GM23248 (cell line): ENCODE measurements at regions not wholly inside any gene's neighbourhood (a gene's known extent, or its start where the extent isn't known, plus 50 kb on each side); places are given as distances from the start of the nearest gene placed in this dataset.

Experiments used
- EZH2 ChIP-seq: fragments of 200-600 bp; sonication (generic); IDR thresholded peaks from 2 replicates; pipeline ENCODE4 v1.6.1; 2018; ENCODE audit warnings: antibody characterized with exemption, mild to moderate bottlenecking; ENCODE audit not compliant: insufficient read depth, poor library complexity, severe bottlenecking
- EZH2phosphoT487 ChIP-seq: fragments of 200-600 bp; sonication (generic); IDR thresholded peaks from 2 replicates; pipeline ENCODE4 v1.6.1; 2018; ENCODE audit warnings: antibody characterized with exemption, moderate library complexity, mild to moderate bottlenecking, low read depth; ENCODE audit not compliant: insufficient read depth

DNA sequence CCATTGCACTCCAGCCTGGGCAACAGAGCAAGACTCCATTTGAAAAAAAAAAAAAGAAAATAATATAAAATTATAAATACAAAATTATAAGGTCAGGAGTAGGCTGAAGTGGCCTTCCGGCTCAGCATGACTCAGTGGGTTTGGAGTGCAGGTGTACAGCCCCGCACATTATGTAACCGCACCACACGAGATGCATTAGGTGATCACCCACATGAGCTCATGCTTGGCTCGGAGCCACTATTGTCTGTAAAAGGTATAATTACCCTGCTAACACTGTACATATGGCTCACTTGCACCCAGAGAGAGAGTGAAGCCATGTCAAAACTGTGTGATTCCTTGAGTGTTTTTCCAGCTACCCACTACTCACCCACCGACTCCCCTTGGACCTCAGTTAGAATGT, 557.0 kb downstream of the SLC6A15 start:
- no peak for TF ChIP-seq EZH2
- no peak for TF ChIP-seq EZH2phosphoT487
